Epithelial cell of esophagus (primary cell): ENCODE measurements at regions not wholly inside any gene's neighbourhood (a gene's known extent, or its start where the extent isn't known, plus 50 kb on each side); places are given as distances from the start of the nearest gene placed in this dataset.
A peak's percentile ranks its signal among the peaks of the same experiment; 100 is the strongest.

Experiments used
- DNase-seq: peaks from one replicate; pipeline ENCODE4 v3.0.0; 2010; ENCODE audit warnings: low read depth
- H3K4me3 ChIP-seq: 2 replicates; pipeline ENCODE4 v1.5.1; 2011; ENCODE audit warnings: mild to moderate bottlenecking, low read length, control low read depth
- TF ChIP-seq, protein P1 (sequence below): IDR thresholded peaks from 2 replicates; pipeline ENCODE4 v1.5.1; 2011; ENCODE audit warnings: low read depth, mild to moderate bottlenecking, low read length, control low read depth, inconsistent platforms; ENCODE audit not compliant: insufficient read depth; ENCODE audit errors: missing control alignments

DNA sequence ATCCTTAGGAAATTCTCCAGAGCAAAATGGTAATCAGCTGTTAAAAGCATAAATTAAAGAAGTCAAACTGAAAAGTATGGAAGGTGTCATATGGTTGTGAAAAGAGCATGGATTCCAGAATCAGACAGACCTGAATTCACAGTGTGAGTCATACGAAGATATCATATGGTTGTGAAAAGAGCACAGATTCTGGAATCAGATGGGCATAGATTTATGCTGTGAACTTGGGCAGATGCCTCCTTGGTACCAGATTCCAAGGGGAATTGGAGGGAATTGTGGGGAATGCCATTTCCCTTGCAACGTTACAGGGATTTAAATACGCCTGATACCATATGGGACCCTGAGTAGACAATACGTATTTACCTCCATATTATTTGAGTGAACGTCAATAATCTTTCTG is 183.7 kb downstream of the GALC start:
- TF ChIP-seq, protein P1, sequence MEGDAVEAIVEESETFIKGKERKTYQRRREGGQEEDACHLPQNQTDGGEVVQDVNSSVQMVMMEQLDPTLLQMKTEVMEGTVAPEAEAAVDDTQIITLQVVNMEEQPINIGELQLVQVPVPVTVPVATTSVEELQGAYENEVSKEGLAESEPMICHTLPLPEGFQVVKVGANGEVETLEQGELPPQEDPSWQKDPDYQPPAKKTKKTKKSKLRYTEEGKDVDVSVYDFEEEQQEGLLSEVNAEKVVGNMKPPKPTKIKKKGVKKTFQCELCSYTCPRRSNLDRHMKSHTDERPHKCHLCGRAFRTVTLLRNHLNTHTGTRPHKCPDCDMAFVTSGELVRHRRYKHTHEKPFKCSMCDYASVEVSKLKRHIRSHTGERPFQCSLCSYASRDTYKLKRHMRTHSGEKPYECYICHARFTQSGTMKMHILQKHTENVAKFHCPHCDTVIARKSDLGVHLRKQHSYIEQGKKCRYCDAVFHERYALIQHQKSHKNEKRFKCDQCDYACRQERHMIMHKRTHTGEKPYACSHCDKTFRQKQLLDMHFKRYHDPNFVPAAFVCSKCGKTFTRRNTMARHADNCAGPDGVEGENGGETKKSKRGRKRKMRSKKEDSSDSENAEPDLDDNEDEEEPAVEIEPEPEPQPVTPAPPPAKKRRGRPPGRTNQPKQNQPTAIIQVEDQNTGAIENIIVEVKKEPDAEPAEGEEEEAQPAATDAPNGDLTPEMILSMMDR = no peak
- H3K4me3 ChIP-seq = no peak overlapping the region
- no peak for DNase-seq

DNA sequence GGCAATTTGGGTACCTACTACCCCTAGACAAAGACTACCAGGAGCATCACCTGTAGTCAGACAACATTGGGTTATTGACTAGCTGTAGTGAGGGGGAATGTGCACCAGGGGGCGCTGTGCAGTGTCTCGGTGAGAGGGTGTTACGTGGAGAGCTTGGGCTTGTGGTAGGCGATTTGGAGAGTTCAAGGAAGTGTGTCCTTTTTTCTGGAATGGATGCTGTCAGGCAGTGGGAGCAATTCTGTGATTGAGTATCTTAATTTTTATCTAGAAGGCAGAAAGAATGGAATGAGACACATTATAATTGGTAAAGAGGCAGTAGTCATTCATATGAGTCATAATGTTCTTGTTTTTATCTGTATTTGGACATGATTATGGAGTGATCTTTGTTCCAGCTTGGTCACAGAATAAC is 187.7 kb downstream of the GALC start:
- peak; percentile 51 for DNase-seq
- H3K4me3 ChIP-seq = no peak overlapping the region
- TF ChIP-seq, protein P1 = peak; percentile 68

DNA sequence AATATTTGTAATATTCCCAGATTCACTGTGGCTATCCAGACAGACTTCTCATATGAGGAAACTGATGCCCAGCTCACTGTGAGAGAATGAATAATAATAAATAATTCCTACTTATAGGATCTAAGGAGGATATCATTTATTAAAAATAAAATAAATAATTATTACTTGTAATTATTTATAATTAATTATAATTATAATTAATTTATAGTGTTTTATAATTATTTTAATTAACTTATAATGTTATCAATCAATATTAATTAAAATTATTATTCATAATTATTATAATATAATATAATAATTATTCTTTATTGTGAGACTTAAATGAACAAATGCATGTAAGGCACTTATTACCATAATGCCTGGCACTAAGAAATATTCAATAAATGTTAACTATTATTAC is 192.8 kb downstream of the GALC start:
- DNase-seq = no peak
- TF ChIP-seq, protein P1 = no peak
- H3K4me3 ChIP-seq = no peak overlapping the region

DNA sequence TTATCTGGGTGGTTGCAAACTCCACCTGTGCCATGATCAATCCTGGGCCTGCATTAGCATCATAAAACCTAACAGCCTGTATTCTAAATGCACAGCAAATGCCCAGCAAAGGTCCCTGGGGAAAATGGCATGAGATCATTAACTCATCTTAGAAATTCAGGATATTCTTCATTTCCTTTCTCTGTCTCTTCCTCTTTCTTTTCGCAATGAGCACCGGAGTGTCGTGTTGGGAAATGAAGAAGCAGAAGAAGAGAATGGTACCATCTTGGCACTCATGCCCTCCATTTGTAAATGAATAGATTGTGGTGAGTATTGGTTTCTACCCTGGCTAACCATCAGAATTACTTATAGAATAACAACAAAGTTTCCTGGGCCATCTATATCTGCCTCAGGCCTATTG is 193.6 kb downstream of the GALC start:
- H3K4me3 ChIP-seq = no peak overlapping the region
- no peak for DNase-seq
- TF ChIP-seq, protein P1 = no peak

DNA sequence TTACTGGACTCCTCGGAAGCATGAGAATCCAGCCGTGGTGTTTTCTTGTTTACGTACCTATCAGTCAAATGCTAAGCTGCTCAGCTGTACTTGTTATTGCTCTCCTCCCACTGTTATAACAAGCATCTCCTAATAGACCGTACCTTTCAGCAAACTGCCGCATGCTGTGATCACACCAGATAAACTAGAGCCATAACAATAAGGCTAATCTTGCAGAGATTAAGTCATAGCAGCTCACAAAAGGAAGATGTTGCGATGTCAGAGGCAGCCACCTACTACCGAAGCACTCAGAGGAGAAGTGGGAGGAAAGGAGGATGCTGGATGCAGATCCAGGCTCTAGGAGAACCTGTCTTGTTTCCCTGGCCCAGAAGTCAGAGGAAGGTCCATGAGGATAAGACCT is 196.0 kb downstream of the GALC start:
- no peak for DNase-seq
- no peak overlapping the region for H3K4me3 ChIP-seq
- TF ChIP-seq, protein P1 = no peak

DNA sequence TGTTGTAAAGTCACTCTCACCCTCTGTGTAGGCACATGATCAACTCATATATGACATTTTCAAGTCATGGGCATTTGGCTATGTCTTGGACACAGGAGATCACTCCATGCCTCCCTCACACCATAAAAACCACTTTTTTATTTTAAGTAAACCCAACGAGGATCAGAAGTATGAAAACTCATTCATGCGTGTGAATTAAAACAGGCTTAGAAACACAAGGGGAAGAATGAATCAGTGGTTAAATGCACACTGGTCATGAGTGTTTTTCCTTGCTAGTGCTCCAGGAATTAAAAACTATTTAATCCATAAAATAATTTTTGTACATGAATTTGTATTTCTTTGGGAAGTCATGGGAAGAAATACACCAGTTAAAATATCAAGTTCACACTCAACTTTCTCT is 198.4 kb downstream of the GALC start:
- no peak for DNase-seq
- no peak overlapping the region for H3K4me3 ChIP-seq
- TF ChIP-seq, protein P1 = no peak

DNA sequence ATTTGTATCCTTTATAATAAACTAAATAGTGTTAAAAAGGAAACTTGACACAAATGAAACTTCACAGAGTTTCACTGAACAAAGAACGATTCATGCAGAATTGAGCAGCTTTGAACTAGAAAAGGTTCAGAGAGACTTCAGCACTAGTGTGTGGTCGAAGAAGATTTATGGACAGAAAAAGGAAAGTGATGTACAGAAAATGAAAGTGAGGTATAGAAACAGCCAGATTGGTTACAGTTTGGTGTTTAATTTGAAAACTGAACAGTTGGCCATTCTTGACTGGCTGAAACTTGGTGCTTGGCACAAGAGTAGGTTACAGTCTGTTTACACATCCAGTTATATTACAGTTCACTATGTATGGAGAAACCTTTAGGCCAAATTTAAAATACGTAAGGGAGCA is 207.1 kb downstream of the GALC start:
- no peak for DNase-seq
- TF ChIP-seq, protein P1 = no peak
- no peak overlapping the region for H3K4me3 ChIP-seq
